ENCODE measurements at regions not wholly inside any gene's neighbourhood (a gene's known extent, or its start where the extent isn't known, plus 50 kb on each side); places are given as distances from the start of the nearest gene placed in this dataset.

DNA sequence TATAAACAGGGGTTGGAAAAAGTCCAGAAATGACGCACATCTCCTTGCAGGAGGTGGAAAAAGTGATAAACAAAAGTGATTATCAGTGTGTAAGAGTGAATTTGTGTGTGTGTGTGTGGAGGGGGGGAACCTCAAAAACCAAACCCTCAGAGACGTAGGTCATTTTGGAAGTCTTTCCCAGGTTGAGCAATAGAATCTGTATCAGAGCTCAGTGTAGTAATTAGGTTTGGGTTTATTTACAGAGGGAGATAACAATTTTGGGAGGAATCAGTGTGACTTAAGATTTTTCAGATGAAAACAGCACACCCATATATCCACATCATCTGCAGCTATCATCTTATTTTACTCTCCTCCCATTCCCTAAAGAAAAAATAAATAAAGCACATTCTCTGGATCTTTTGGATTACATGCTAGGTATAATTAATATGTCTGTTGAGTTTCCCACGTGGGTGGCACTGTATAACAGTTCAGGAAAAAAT is 406.4 kb downstream of the FGF9 start:
- no peak for DNase-seq
- Mint-ChIP-seq H3K4me1 (peaks cover 43% of the 10 kb centered on the region), H3K36me3 (ENCODE audit: low read depth) (no peaks in the 10 kb centered on the region), H3K9me3 (no peaks in the 10 kb centered on the region), H3K27ac (no peak overlapping the region), H3K4me3 (no peak overlapping the region), H3K27me3 (ENCODE audit: low read depth, poor library complexity) (peaks cover 6% of the 10 kb centered on the region)
- TF ChIP-seq, protein P1, sequence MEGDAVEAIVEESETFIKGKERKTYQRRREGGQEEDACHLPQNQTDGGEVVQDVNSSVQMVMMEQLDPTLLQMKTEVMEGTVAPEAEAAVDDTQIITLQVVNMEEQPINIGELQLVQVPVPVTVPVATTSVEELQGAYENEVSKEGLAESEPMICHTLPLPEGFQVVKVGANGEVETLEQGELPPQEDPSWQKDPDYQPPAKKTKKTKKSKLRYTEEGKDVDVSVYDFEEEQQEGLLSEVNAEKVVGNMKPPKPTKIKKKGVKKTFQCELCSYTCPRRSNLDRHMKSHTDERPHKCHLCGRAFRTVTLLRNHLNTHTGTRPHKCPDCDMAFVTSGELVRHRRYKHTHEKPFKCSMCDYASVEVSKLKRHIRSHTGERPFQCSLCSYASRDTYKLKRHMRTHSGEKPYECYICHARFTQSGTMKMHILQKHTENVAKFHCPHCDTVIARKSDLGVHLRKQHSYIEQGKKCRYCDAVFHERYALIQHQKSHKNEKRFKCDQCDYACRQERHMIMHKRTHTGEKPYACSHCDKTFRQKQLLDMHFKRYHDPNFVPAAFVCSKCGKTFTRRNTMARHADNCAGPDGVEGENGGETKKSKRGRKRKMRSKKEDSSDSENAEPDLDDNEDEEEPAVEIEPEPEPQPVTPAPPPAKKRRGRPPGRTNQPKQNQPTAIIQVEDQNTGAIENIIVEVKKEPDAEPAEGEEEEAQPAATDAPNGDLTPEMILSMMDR (IDR thresholded peaks at IDR 0.05): no peak

DNA sequence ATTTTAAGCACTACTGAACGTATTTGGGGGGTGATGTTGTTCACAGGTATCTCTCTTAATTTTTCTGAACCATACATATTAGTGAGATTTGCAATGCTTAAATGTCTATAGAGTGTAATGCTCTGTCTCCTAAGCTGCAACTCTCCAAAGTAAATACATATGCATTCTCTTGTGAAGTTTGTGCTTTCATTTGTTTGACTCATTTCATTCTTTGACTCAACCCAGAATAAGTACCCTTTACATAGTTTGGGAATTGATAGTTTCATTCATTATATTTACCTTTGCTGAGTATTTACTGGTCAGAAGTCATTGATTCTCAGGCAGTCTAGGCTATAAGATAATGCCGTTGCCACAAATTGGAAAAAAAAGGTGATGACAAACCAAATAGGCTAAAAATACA is 406.9 kb downstream of the FGF9 start:
- peaks cover 42% of the 10 kb centered on the region for H3K4me1 Mint-ChIP-seq
- H3K4me3 Mint-ChIP-seq: no peak overlapping the region
- TF ChIP-seq, protein P1 (IDR thresholded peaks at IDR 0.05): no peak
- peaks cover 5% of the 10 kb centered on the region for H3K36me3 Mint-ChIP-seq (ENCODE audit: low read depth)
- H3K27ac Mint-ChIP-seq: no peak overlapping the region
- no peaks in the 10 kb centered on the region for H3K9me3 Mint-ChIP-seq
- no peak for DNase-seq
- peaks cover 4% of the 10 kb centered on the region for H3K27me3 Mint-ChIP-seq (ENCODE audit: low read depth, poor library complexity)

DNA sequence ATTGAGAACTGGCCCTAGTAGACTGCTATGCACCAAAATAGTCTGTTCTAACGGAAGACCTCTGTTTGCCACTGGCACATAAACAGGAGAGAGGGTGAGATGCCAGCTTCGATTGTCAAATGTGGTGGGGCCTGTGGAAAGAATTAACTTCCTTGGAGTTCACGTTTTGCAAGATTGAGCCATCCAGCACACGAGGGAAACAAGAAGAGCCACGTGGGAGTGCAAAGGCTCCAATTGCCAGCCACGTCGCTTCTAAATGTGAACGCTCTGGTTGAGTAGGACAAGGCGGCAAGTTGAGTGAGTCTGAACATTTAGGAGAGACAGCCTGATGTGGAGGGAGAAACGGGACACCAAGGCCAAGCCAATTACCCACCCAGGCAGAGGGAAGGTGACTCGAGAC is 409.1 kb downstream of the FGF9 start:
- H3K27ac Mint-ChIP-seq: no peak overlapping the region

DNA sequence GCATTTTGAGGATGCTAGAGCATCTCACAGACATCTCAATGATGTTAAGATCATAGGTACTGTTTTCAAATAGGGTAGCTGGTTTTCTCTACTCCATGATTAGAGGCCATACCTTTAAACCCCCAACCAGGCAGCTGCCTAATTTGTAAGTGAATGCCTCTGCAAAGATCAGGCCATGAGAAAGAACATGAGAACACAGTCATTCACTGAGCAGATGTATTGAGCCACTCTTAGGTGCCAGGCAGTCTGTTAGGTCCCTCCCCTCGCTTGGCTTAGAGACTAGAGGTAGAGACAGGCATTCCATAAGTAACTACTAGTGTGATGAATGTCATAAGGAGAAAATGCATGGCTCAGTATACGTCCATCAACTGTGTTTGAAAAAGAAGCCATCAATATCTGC is 410.0 kb downstream of the FGF9 start:
- Mint-ChIP-seq H3K4me1 (peaks cover 50% of the 10 kb centered on the region), H3K27ac (no peak overlapping the region), H3K36me3 (ENCODE audit: low read depth) (peaks cover 5% of the 10 kb centered on the region), H3K4me3 (no peak overlapping the region), H3K27me3 (ENCODE audit: low read depth, poor library complexity) (no peaks in the 10 kb centered on the region), H3K9me3 (no peaks in the 10 kb centered on the region)
- DNase-seq: no peak
- TF ChIP-seq, protein P1 (IDR thresholded peaks at IDR 0.05): no peak

More for the DNA sequence above, 409.1 kb downstream of the FGF9 start:
- no peak for DNase-seq
- TF ChIP-seq, protein P1 (IDR thresholded peaks at IDR 0.05): no peak
- H3K9me3 Mint-ChIP-seq: no peaks in the 10 kb centered on the region
- no peak overlapping the region for H3K4me3 Mint-ChIP-seq
- H3K36me3 Mint-ChIP-seq (ENCODE audit: low read depth): peaks cover 5% of the 10 kb centered on the region
- peaks cover 48% of the 10 kb centered on the region for H3K4me1 Mint-ChIP-seq
- H3K27me3 Mint-ChIP-seq (ENCODE audit: low read depth, poor library complexity): no peaks in the 10 kb centered on the region

DNA sequence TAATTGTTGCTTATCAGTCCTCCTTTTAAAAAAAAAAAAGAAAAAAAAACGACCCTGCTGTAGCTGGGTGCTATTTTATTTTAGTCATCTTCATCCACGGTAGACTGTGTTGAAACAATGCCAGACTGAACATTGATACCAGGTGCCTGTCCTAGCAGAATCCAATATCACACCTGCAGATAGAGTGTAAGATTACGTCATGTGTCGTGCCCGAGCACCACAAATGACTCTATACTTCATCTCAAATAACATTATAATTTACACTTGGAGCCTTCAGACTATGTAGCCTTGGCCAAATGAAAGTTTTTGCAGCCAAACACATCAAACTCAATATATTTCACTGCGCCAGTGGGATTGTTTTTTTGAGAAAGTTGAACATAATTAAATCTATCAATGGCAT is 410.6 kb downstream of the FGF9 start:
- no peaks in the 10 kb centered on the region for H3K27me3 Mint-ChIP-seq (ENCODE audit: low read depth, poor library complexity)
- peaks cover 44% of the 10 kb centered on the region for H3K4me1 Mint-ChIP-seq
- H3K27ac Mint-ChIP-seq: no peak overlapping the region
- H3K4me3 Mint-ChIP-seq: no peak overlapping the region
- peaks cover 5% of the 10 kb centered on the region for H3K36me3 Mint-ChIP-seq (ENCODE audit: low read depth)
- H3K9me3 Mint-ChIP-seq: no peaks in the 10 kb centered on the region
- TF ChIP-seq, protein P1 (IDR thresholded peaks at IDR 0.05): no peak
- no peak for DNase-seq

DNA sequence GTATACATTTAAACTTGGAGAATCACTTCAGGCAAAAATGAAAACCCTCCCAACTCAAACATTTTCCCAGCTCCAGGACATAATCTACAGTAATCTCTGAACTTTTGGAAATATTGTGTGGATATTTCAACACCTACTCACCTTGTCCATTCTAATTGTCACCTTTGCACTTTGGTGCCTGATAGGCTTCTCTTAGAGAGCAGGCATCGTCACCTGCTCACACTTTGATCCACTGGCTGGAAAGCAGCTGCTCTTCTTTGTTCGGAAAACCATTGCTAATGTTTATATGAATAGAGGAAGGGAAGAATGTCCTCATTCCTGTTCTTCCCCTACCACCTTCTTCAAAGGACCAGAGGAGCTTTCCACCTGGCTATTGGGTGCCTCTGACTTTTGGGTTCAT is 411.2 kb downstream of the FGF9 start:
- Mint-ChIP-seq H3K4me1 (peaks cover 38% of the 10 kb centered on the region), H3K4me3 (no peak overlapping the region), H3K27me3 (ENCODE audit: low read depth, poor library complexity) (no peaks in the 10 kb centered on the region), H3K9me3 (no peaks in the 10 kb centered on the region), H3K36me3 (ENCODE audit: low read depth) (peaks cover 5% of the 10 kb centered on the region), H3K27ac (no peak overlapping the region)
- TF ChIP-seq, protein P1 (IDR thresholded peaks at IDR 0.05): no peak
- no peak for DNase-seq
